H9 (cell line): ENCODE measurements at regions not wholly inside any gene's neighbourhood (a gene's known extent, or its start where the extent isn't known, plus 50 kb on each side); places are given as distances from the start of the nearest gene placed in this dataset.

Source experiments
- DNase-seq: peaks from one replicate; pipeline ENCODE4 v3.0.0-alpha.2; 2017
- H2AFZ ChIP-seq: one replicate; pipeline ENCODE4 v1.6.1; 2013; ENCODE audit warnings: mild to moderate bottlenecking, low read length, control low read depth, moderate library complexity
- H2AK5ac ChIP-seq: 2 replicates; pipeline ENCODE4 v1.6.1; 2013; ENCODE audit warnings: low read length, control low read depth, mixed read lengths; ENCODE audit not compliant: insufficient read length
- H2BK120ac ChIP-seq: one replicate; pipeline ENCODE4 v1.6.1; 2013; ENCODE audit warnings: low read depth, mild to moderate bottlenecking, low read length, control low read depth, inconsistent platforms; ENCODE audit not compliant: poor library complexity, severe bottlenecking
- H2BK12ac ChIP-seq: 2 replicates; pipeline ENCODE4 v1.6.1; 2013; ENCODE audit warnings: low read length, control low read depth, mixed read lengths, low read depth; ENCODE audit not compliant: insufficient read length
- H2BK15ac ChIP-seq: 2 replicates; pipeline ENCODE4 v1.6.1; 2013; ENCODE audit warnings: low read depth, low read length, control low read depth
- H2BK20ac ChIP-seq: one replicate; pipeline ENCODE4 v1.6.1; 2013; ENCODE audit warnings: low read depth, mild to moderate bottlenecking, low read length, control low read depth, inconsistent platforms; ENCODE audit not compliant: poor library complexity, severe bottlenecking
- H2BK5ac ChIP-seq: 2 replicates; pipeline ENCODE4 v1.6.1; 2013; ENCODE audit warnings: low read length, control low read depth, mixed read lengths; ENCODE audit not compliant: insufficient read length
- H3K14ac ChIP-seq: 2 replicates; pipeline ENCODE4 v1.6.1; 2013; ENCODE audit warnings: low read length, control low read depth; ENCODE audit not compliant: insufficient read depth
- H3K18ac ChIP-seq: 2 replicates; pipeline ENCODE4 v1.6.1; 2013; ENCODE audit warnings: low read depth, mild to moderate bottlenecking, mixed read lengths, low read length, control low read depth; ENCODE audit not compliant: insufficient read length
- H3K23ac ChIP-seq: 2 replicates; pipeline ENCODE4 v1.6.1; 2013; ENCODE audit warnings: low read length, control low read depth, mixed read lengths, low read depth; ENCODE audit not compliant: insufficient read length
- H3K23me2 ChIP-seq: 2 replicates; pipeline ENCODE4 v1.6.1; 2013; ENCODE audit warnings: low read depth, mild to moderate bottlenecking, mixed read lengths, low read length, control low read depth; ENCODE audit not compliant: insufficient read length, poor library complexity, severe bottlenecking
- H3K27ac ChIP-seq: 2 replicates; pipeline ENCODE4 v1.5.1; 2013; ENCODE audit warnings: low read length, control low read depth, mixed read lengths, low read depth; ENCODE audit not compliant: insufficient read length
- H3K27me3 ChIP-seq: 2 replicates; pipeline ENCODE4 v1.6.1; 2013; ENCODE audit warnings: low read length, control low read depth, inconsistent platforms; ENCODE audit not compliant: insufficient read depth
- H3K4ac ChIP-seq: 2 replicates; pipeline ENCODE4 v1.6.1; 2013; ENCODE audit warnings: low read depth, mild to moderate bottlenecking, control low read depth, inconsistent platforms, low read length, moderate library complexity
- H3K4me1 ChIP-seq: 2 replicates; pipeline ENCODE4 v1.6.1; 2013; ENCODE audit warnings: low read length, control low read depth, inconsistent platforms; ENCODE audit not compliant: insufficient read depth
- H3K4me2 ChIP-seq: 2 replicates; pipeline ENCODE4 v1.6.1; 2013; ENCODE audit warnings: low read length, control low read depth, mixed read lengths; ENCODE audit not compliant: insufficient read length, insufficient read depth
- H3K56ac ChIP-seq: 2 replicates; pipeline ENCODE4 v1.6.1; 2013; ENCODE audit warnings: low read depth, mild to moderate bottlenecking, mixed read lengths, low read length, control low read depth; ENCODE audit not compliant: insufficient read length
- H3K79me1 ChIP-seq: 2 replicates; pipeline ENCODE4 v1.6.1; 2013; ENCODE audit warnings: low read depth, mild to moderate bottlenecking, moderate library complexity, low read length, control low read depth, inconsistent platforms; ENCODE audit not compliant: insufficient read depth, poor library complexity, severe bottlenecking
- H3K79me2 ChIP-seq: 2 replicates; pipeline ENCODE4 v1.6.1; 2013; ENCODE audit warnings: low read length, control low read depth, inconsistent platforms; ENCODE audit not compliant: insufficient read depth
- H3K9ac ChIP-seq: 2 replicates; pipeline ENCODE4 v1.6.1; 2013; ENCODE audit warnings: low read length, control low read depth, mixed read lengths; ENCODE audit not compliant: insufficient read length; ENCODE audit errors: extremely low read depth
- H3K9me3 ChIP-seq: one replicate; pipeline ENCODE4 v1.6.1; 2013; ENCODE audit warnings: low read depth, low read length, inconsistent platforms; ENCODE audit not compliant: control insufficient read depth
- H3T11ph ChIP-seq: one replicate; pipeline ENCODE4 v1.6.1; 2013; ENCODE audit warnings: mild to moderate bottlenecking, low read length, control low read depth, inconsistent platforms
- H4K20me1 ChIP-seq: one replicate; pipeline ENCODE4 v1.6.1; 2013; ENCODE audit not compliant: control insufficient read depth, insufficient read length, insufficient read depth
- H4K5ac ChIP-seq: 2 replicates; pipeline ENCODE4 v1.6.1; 2013; ENCODE audit warnings: low read depth, mild to moderate bottlenecking, mixed read lengths, low read length, control low read depth; ENCODE audit not compliant: insufficient read length
- H4K8ac ChIP-seq: replicated peaks from 2 replicates; pipeline ENCODE4 v1.6.1; 2013; ENCODE audit warnings: low read length, control low read depth, mixed read lengths, low read depth; ENCODE audit not compliant: insufficient read length
- H4K91ac ChIP-seq: 2 replicates; pipeline ENCODE4 v1.6.1; 2013; ENCODE audit warnings: low read depth, mild to moderate bottlenecking, moderate library complexity, mixed read lengths, low read length, control low read depth; ENCODE audit not compliant: insufficient read length
- H3K27ac Mint-ChIP-seq, 3 experiments: 2 replicates in 2 of 3; 3 replicates in 1 of 3; pipeline ENCODE4 v1.8.0; 2020 to 2021; ENCODE audit warnings: mixed read lengths in 3 of 3, mild to moderate bottlenecking in 1 of 3, moderate library complexity in 1 of 3
- H3K27me3 Mint-ChIP-seq: 2 replicates; pipeline ENCODE4 v1.8.0; 2021; ENCODE audit warnings: low read depth, mild to moderate bottlenecking, moderate library complexity, mixed read lengths
- H3K36me3 Mint-ChIP-seq, 3 experiments: 2 replicates in 2 of 3; 3 replicates in 1 of 3; pipeline ENCODE4 v1.8.0; 2020 to 2021; ENCODE audit warnings: low read depth in 3 of 3, mixed read lengths in 3 of 3; ENCODE audit not compliant: insufficient read depth in 1 of 3
- H3K4me1 Mint-ChIP-seq, 2 experiments: 2 replicates each; pipeline ENCODE4 v1.8.0; 2020; ENCODE audit warnings: mixed read lengths in 2 of 2
- H3K4me3 Mint-ChIP-seq, 2 experiments: 2 replicates in 1 of 2; 3 replicates in 1 of 2; pipeline ENCODE4 v1.8.0; 2020 to 2021; ENCODE audit warnings: mild to moderate bottlenecking in 2 of 2, mixed read lengths in 2 of 2, moderate library complexity in 1 of 2
- H3K9me3 Mint-ChIP-seq, 2 experiments: 2 replicates in 1 of 2; 3 replicates in 1 of 2; pipeline ENCODE4 v1.8.0; 2020; ENCODE audit warnings: mild to moderate bottlenecking in 2 of 2, mixed read lengths in 2 of 2, moderate library complexity in 1 of 2
- WGBS: extraction: QIAGEN DNeasy Blood & Tissue Kit; methylation state at CpG from one replicate; pipeline ENCODE4 v1.1.7; 2013; ENCODE audit warnings: missing lambda C conversion rate, low lambda C conversion rate, mixed read lengths; ENCODE audit not compliant: insufficient read length; ENCODE audit errors: extremely low coverage; 5-methylcytosine and 5-hydroxymethylcytosine counted together
- TF ChIP-seq, protein P1 (sequence below): fragments of 200-600 bp; sonication (generic); conservative IDR thresholded peaks from 3 replicates; pipeline ENCODE4 v1.8.0; 2021; ENCODE audit warnings: antibody characterized with exemption, mild to moderate bottlenecking

DNA sequence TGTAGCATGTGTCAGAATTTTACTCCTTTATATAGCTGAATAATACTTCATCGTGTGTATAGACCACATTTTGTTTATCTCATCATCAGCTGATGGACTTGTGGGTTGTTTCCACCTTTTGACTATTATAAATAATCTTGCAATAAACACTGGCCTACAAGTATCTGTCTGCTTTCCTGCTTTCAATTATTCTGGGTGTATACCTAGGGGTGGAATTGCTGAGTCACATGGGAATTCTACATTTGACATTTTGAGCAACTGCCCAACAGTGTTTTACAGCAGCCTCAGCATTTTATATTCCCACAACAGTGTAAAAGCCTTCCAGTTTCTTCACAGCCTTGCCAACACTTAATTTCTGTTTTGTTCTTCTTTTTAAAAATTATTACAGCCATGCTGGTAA is 200.3 kb upstream of the PRSS1 start:
- H3K9ac ChIP-seq, result no peak overlapping the region
- no peak overlapping the region for H3K27ac ChIP-seq
- Mint-ChIP-seq H3K4me1 (no peaks in the 10 kb centered on the region), H3K27me3 (no peaks in the 10 kb centered on the region; the same call in 1 of the 2 replicates), H3K27ac (no peak overlapping the region), H3K4me3 (no peak overlapping the region), H3K36me3 (no peaks in the 10 kb centered on the region), H3K9me3 (no peaks in the 10 kb centered on the region)
- H3K14ac ChIP-seq, result no peak overlapping the region
- no peaks in the 10 kb centered on the region for H3K4me1 ChIP-seq
- H2BK120ac ChIP-seq, result no peak overlapping the region
- no peaks in the 10 kb centered on the region for H3K27me3 ChIP-seq
- H3K4me2 ChIP-seq, result no peak overlapping the region
- no CpG with 5 or more reads among the region's 1 CpG for WGBS
- no peaks in the 10 kb centered on the region for H3K9me3 ChIP-seq
- H2BK12ac ChIP-seq, result no peak overlapping the region
- H4K91ac ChIP-seq, result no peak overlapping the region
- no peaks in the 10 kb centered on the region for H4K20me1 ChIP-seq
- H3K79me1 ChIP-seq, result no peaks in the 10 kb centered on the region
- no peak overlapping the region for H3K56ac ChIP-seq
- no peak overlapping the region for H2BK15ac ChIP-seq
- H4K8ac ChIP-seq, result no peak overlapping the region
- H3T11ph ChIP-seq, result no peak overlapping the region
- H3K4ac ChIP-seq, result no peak overlapping the region
- TF ChIP-seq, protein P1, sequence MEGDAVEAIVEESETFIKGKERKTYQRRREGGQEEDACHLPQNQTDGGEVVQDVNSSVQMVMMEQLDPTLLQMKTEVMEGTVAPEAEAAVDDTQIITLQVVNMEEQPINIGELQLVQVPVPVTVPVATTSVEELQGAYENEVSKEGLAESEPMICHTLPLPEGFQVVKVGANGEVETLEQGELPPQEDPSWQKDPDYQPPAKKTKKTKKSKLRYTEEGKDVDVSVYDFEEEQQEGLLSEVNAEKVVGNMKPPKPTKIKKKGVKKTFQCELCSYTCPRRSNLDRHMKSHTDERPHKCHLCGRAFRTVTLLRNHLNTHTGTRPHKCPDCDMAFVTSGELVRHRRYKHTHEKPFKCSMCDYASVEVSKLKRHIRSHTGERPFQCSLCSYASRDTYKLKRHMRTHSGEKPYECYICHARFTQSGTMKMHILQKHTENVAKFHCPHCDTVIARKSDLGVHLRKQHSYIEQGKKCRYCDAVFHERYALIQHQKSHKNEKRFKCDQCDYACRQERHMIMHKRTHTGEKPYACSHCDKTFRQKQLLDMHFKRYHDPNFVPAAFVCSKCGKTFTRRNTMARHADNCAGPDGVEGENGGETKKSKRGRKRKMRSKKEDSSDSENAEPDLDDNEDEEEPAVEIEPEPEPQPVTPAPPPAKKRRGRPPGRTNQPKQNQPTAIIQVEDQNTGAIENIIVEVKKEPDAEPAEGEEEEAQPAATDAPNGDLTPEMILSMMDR, result no peak
- no peak overlapping the region for H2BK20ac ChIP-seq
- H3K79me2 ChIP-seq, result no peaks in the 10 kb centered on the region
- no peaks in the 10 kb centered on the region for H3K23me2 ChIP-seq
- no peak overlapping the region for H2AK5ac ChIP-seq
- H3K18ac ChIP-seq, result no peak overlapping the region
- no peak overlapping the region for H3K23ac ChIP-seq
- no peak overlapping the region for H4K5ac ChIP-seq
- no peak overlapping the region for H2AFZ ChIP-seq
- DNase-seq, result no peak
- H2BK5ac ChIP-seq, result no peak overlapping the region
